GM20000 (cell line): ENCODE measurements at regions not wholly inside any gene's neighbourhood (a gene's known extent, or its start where the extent isn't known, plus 50 kb on each side); places are given as distances from the start of the nearest gene placed in this dataset.
"Not testable (repeated sequence)": the region's sequence is repeated elsewhere in the genome, so short reads cannot be mapped to it uniquely, and the experiment has no call there.

ENCODE experiments used
- DNase-seq: peaks from one replicate; pipeline ENCODE4 v3.0.0; 2012; ENCODE audit warnings: low spot score
- CTCF ChIP-seq: IDR thresholded peaks from 2 replicates; pipeline ENCODE4 v1.5.1; 2012; ENCODE audit warnings: mild to moderate bottlenecking, control low read depth; ENCODE audit errors: extremely low read depth, missing control alignments

GRCh38 chr12:66804563-66804974, 125.7 kb upstream of the GRIP1 start:
- DNase-seq = no peak
- no peak for TF ChIP-seq CTCF

- DNase-seq = no peak
- no peak for TF ChIP-seq CTCF
These were observed 129.7 kb upstream of the GRIP1 start for GRCh38 chr12:66808606-66809005.

DNA sequence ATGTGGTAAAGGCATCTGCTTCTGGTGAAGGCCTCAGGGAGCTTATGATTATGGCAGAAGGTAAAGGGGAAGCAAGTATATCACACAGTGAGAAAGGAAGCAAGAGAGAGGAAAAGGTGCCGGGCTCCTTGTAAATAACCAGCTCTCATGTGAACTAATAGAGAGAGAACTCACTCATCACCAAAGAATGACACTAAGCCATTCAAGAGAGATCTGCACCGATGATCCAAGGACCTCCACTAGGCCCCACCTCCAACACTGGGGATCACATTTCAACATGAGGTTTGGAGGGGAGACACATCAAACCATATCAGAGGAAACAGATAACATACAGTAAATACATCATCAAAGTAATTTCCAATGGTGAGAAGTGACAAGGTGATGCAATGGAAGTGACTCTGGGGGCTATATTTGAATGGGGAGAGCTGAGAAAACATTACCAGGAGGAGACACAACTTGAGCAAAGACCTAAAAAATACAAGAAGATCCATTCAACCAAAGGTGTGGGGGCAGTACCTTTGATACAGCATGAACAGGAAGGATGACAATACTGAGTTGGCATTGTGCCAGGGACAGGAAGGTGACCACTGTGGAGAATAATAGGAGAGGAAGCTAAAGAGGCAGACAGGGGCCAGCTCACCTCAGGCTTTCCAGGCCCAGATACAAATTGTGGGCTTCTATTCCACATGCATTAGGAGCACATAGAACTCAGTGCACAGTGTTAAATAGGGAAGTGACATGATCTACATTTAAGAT, 134.4 kb upstream of the GRIP1 start:
- DNase-seq = no peak
- TF ChIP-seq CTCF = no peak

DNA sequence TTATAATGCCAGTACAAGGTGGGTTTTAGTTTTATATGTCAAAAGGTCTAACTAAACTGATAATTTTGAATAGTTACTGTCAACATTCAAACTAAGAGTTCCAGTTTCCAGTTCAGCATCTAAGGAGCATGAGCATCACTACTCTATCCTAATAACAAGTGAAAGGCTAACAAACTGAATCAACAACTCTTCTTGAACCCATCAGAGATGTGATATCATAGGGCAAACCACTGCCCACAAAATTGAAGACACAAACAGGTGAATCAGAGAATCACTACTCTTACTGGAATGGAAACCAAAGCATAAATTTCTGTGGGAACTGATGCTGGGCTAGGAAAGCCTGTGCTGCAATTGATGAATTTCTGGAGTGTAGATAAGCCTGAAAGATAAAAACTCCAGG, 140.7 kb upstream of the GRIP1 start:
- no peak for DNase-seq
- no peak for TF ChIP-seq CTCF

DNA sequence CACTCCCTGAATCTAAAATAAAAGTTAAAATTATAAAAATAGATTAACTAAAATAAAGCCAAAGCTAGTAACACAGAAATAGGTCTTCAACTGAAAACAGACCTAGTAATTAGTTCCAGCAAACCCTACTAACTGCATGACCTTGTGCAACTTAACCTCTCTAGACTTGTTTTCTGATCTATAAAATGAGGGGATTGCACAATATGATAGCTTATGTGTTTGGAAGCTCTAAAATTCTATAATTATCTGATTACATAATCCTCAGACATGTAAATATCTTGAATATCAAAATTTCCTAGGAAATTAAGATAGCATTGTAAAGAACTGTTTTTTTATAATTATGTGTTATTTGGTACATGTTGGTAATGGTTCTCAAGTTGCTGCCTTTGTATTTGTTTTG, 144.1 kb upstream of the GRIP1 start:
- TF ChIP-seq CTCF = no peak
- no peak for DNase-seq

DNA sequence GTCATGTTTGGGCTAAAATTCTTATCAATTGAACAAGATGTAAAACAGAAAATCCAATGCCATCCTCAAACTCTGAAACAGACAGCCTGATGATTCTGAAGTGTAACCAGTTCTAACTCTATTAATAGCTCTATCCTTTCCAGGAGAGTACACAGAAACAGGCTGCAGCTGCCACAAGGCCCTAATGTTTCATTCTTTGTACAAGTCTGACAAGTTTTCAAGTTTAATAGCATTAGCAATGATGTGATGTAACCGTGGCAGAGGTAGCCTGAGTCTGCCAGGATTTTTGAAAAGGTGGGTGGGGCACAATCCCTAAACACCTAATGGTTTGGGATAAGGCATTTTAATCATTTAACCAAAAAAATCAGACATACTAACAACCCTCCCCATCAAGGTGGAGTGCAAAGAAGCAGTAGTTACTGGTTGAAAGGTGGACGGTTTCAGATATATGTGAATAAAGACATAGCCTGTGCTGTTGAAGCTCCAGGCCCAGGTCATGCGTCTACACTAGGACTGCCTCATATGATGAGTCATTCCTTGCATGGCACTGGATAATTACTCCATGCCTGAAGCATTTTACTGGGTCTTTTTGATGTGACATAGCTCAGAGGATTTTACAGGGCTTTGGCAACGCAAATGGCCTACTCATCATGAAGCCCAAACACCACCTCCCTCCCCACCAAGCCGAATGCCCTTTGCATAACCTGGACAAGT, 145.1 kb upstream of the GRIP1 start:
- no peak for TF ChIP-seq CTCF
- DNase-seq = no peak

DNA sequence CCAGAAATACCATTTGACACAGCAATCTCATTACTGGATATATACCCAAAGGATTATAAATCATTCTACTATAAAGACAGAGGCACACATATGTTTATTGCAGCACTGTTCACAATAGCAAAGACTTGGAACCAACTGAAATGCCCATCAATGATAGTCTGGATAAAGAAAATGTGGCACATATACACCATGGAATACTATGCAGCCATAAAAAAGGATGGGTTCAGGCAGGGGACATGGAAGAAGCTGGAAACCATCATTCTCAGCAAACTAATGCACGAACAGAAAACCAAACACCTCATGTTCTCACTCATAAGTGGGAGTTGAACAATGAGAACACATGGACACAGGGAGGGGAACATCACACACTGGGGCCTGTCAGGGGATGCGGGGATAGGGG, 147.0 kb upstream of the GRIP1 start:
- DNase-seq = not testable (repeated sequence)
